ENCODE measurements at regions not wholly inside any gene's neighbourhood (a gene's known extent, or its start where the extent isn't known, plus 50 kb on each side); places are given as distances from the start of the nearest gene placed in this dataset.

- TF ChIP-seq CTCF (conservative IDR thresholded peaks at IDR 0.05; ENCODE audit: low read length) (no peak), EZH2phosphoT487 (IDR thresholded peaks at IDR 0.05; ENCODE audit: borderline replicate concordance) (no peak)
Measured at GRCh38 chr11:109349276-109350080, 72.5 kb upstream of the C11orf87 start.
